ENCODE measurements at regions not wholly inside any gene's neighbourhood (a gene's known extent, or its start where the extent isn't known, plus 50 kb on each side); places are given as distances from the start of the nearest gene placed in this dataset.

- no peaks in the 10 kb centered on the region for H3K27me3 ChIP-seq (ENCODE audit: control insufficient read depth, insufficient read depth, low read length)
- H2AFZ ChIP-seq, result no peak overlapping the region
- no peaks in the 10 kb centered on the region for H3K79me2 ChIP-seq
- no peaks in the 10 kb centered on the region for H3K4me1 ChIP-seq
- no peak overlapping the region for H3K4me3 ChIP-seq (ENCODE audit: low read depth, low read length)
- no peak overlapping the region for H3K9ac ChIP-seq
- no peaks in the 10 kb centered on the region for H3K9me3 ChIP-seq (ENCODE audit: control insufficient read depth, low read length)
- no peaks in the 10 kb centered on the region for H3K36me3 ChIP-seq (ENCODE audit: control insufficient read depth, insufficient read depth, low read length)
- H3K4me2 ChIP-seq (ENCODE audit: low read length), result no peak overlapping the region
- TF ChIP-seq CTCF (IDR thresholded peaks at IDR 0.05), result no peak
- H3K27ac ChIP-seq, result no peak overlapping the region
Observed at GRCh38 chr4:130530505-130530904, 1434.6 kb downstream of the C4orf33 start.

- no peaks in the 10 kb centered on the region for H3K36me3 ChIP-seq (ENCODE audit: control insufficient read depth, insufficient read depth, low read length)
- no peak for TF ChIP-seq CTCF (IDR thresholded peaks at IDR 0.05)
- H3K9ac ChIP-seq, result no peak overlapping the region
- no peaks in the 10 kb centered on the region for H3K4me1 ChIP-seq
- no peak overlapping the region for H2AFZ ChIP-seq
- no peaks in the 10 kb centered on the region for H3K79me2 ChIP-seq
- no peaks in the 10 kb centered on the region for H3K27me3 ChIP-seq (ENCODE audit: control insufficient read depth, insufficient read depth, low read length)
- H3K4me3 ChIP-seq (ENCODE audit: low read depth, low read length), result no peak overlapping the region
- H3K4me2 ChIP-seq (ENCODE audit: low read length), result no peak overlapping the region
- H3K9me3 ChIP-seq (ENCODE audit: control insufficient read depth, low read length), result no peaks in the 10 kb centered on the region
- H3K27ac ChIP-seq, result no peak overlapping the region
Observed at GRCh38 chr4:130534651-130535050, 1438.7 kb downstream of the C4orf33 start.

GRCh38 chr4:130542953-130543352 lies 1447.0 kb downstream of the C4orf33 start:
- TF ChIP-seq CTCF (IDR thresholded peaks at IDR 0.05), result no peak
- Histone ChIP-seq H3K27ac (no peak overlapping the region), H3K9me3 (ENCODE audit: control insufficient read depth, low read length) (no peaks in the 10 kb centered on the region), H3K9ac (no peak overlapping the region), H3K79me2 (no peaks in the 10 kb centered on the region), H2AFZ (no peak overlapping the region), H3K4me2 (ENCODE audit: low read length) (no peak overlapping the region), H3K4me3 (ENCODE audit: low read depth, low read length) (no peak overlapping the region), H3K4me1 (no peaks in the 10 kb centered on the region), H3K36me3 (ENCODE audit: control insufficient read depth, insufficient read depth, low read length) (no peaks in the 10 kb centered on the region), H3K27me3 (ENCODE audit: control insufficient read depth, insufficient read depth, low read length) (no peaks in the 10 kb centered on the region)

- H3K27me3 ChIP-seq (ENCODE audit: control insufficient read depth, insufficient read depth, low read length), result no peaks in the 10 kb centered on the region
- H3K27ac ChIP-seq, result no peak overlapping the region
- H3K9ac ChIP-seq, result no peak overlapping the region
- no peak for TF ChIP-seq CTCF (IDR thresholded peaks at IDR 0.05)
- H3K4me1 ChIP-seq, result no peaks in the 10 kb centered on the region
- no peaks in the 10 kb centered on the region for H3K79me2 ChIP-seq
- H3K4me2 ChIP-seq (ENCODE audit: low read length), result no peak overlapping the region
- H3K9me3 ChIP-seq (ENCODE audit: control insufficient read depth, low read length), result no peaks in the 10 kb centered on the region
- H3K4me3 ChIP-seq (ENCODE audit: low read depth, low read length), result no peak overlapping the region
- H3K36me3 ChIP-seq (ENCODE audit: control insufficient read depth, insufficient read depth, low read length), result no peaks in the 10 kb centered on the region
- H2AFZ ChIP-seq, result no peak overlapping the region
Observed at GRCh38 chr4:130545171-130545570, 1449.2 kb downstream of the C4orf33 start.

GRCh38 chr4:130545596-130545995 lies 1449.6 kb downstream of the C4orf33 start:
- H3K36me3 ChIP-seq (ENCODE audit: control insufficient read depth, insufficient read depth, low read length), result no peaks in the 10 kb centered on the region
- no peaks in the 10 kb centered on the region for H3K79me2 ChIP-seq
- no peak overlapping the region for H2AFZ ChIP-seq
- H3K9me3 ChIP-seq (ENCODE audit: control insufficient read depth, low read length), result no peaks in the 10 kb centered on the region
- TF ChIP-seq CTCF (IDR thresholded peaks at IDR 0.05), result no peak
- H3K4me1 ChIP-seq, result no peaks in the 10 kb centered on the region
- no peak overlapping the region for H3K9ac ChIP-seq
- H3K27me3 ChIP-seq (ENCODE audit: control insufficient read depth, insufficient read depth, low read length), result no peaks in the 10 kb centered on the region
- no peak overlapping the region for H3K4me3 ChIP-seq (ENCODE audit: low read depth, low read length)
- no peak overlapping the region for H3K27ac ChIP-seq
- H3K4me2 ChIP-seq (ENCODE audit: low read length), result no peak overlapping the region
